Activated T-cell treated with anti-CD3 and anti-CD28 coated beads for 24 hours (primary cell): ENCODE measurements at regions not wholly inside any gene's neighbourhood (a gene's known extent, or its start where the extent isn't known, plus 50 kb on each side); places are given as distances from the start of the nearest gene placed in this dataset.
A peak's percentile ranks its signal among the peaks of the same experiment; 100 is the strongest.

Experiments
- DNase-seq: peaks from one replicate; pipeline ENCODE4 v3.0.0-alpha.2; 2020; ENCODE audit warnings: low read depth

DNA sequence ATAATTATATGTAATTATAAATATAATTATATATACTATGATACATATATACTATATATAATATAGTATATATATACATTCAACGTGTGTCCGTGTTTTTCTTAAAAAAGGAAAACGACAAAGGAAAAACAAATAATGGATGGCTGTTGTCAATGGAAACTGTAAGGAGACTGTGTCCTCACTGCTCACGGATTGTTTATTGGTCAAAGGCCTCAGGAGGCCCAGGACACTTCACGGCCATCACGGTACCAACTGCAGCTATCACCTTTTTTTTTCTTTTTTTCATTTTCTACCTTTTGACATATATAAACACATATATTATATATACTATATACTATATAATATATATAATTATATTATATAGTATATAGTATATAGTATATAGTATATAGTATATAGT is 113.4 kb downstream of the SPTSSA start:
- DNase-seq: no peak

DNA sequence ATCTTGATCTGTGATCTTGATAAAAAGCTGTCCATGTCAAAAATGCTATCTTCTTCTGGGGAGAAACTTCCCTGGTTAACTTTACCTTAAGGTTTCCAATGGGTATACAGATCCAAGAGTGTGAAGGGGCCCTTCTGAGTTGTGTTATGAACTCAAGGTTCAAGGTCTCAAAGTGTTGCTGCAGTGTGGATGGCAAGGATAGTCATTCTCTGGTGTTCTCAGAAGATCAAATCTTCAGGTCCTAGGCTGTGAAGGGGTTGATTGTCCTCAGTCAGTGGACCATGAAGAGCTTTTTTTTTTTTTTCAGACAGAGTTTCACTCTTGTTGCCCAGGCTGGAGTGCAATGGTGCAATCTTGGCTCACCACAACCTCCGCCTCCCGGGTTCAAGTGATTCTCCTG is 114.4 kb downstream of the SPTSSA start:
- no peak for DNase-seq

DNA sequence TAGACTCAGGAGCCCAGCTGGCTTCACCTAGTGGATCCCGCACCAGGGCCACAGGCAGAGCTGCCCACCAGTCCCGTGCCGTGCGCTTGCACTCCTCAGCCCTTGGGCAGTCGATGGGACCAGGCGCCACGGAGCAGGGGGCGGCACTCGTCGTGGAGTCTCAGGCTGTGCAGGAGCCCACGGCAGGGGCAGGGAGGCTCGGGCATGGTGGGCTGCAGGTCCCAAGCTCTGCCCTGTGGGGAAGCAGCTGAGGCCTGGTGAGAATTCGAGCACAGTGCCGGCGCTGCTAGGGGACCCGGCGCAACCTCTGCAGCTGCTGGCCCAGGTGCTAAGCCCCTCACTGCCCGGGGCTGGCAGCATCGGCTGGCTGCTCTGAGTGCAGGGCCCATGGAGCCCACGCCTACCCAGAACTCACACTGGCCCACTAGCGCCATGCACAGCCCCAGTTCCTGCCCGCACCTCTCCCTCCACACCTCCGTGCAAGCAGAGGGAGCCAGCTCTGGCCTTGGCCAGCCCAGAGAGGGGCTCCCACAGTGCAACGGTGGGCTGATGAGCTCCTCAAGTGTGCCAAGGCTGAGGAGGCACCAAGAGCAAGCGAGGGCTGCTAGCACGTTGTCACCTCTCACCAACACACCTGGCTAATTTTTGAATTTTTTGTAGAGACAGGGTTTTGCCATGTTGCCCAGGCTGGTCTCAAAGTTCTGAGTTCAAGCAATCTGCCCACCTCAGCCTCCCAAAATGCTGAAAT is 116.1 kb downstream of the SPTSSA start:
- DNase-seq: no peak

DNA sequence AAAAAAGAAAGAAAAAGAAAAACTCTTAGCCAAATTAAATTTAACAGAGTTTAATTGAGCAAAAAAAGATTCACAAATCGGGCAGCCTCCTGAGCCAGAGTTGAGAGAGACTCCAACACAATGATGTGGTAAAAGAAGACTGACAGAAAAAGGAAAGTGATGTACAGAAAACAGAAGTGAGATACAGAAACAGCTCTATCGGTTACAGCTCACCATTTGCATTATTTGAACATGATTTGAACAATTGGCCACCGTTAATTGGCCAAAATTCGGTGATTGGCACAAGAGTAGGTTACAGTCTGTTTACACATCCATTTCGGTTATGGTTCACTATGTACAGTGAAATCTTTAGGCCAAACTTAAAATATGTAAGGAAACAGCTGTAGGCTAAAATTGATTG is 117.7 kb downstream of the SPTSSA start:
- DNase-seq: no peak

DNA sequence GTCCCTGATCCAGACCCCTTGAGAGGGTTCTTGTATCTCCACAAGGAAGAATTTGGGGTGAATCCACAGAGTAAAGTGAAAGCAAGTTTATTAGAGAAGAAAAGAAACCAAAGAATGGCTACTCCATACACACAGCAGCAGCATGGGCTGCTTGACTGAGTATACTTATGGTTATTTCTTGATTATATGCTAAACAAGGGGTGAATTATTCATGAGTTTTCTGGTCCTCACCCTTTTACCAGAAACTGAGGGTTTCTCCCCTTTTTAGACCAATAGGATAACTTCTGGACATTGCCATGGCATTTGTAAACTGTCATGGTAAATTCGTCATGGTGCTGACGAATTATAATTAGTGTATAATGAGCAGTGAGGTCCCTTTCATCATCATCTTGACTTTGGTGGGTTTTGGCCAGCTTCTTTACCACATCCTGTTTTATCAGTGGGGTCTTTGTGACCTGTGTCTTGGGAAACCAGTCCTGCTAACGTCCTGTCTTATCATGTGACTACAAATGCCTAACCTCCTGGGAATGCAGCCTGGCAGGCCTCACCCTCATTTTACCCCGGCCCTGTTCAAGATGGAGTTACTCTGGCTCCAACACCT is 121.9 kb downstream of the SPTSSA start:
- DNase-seq: no peak

DNA sequence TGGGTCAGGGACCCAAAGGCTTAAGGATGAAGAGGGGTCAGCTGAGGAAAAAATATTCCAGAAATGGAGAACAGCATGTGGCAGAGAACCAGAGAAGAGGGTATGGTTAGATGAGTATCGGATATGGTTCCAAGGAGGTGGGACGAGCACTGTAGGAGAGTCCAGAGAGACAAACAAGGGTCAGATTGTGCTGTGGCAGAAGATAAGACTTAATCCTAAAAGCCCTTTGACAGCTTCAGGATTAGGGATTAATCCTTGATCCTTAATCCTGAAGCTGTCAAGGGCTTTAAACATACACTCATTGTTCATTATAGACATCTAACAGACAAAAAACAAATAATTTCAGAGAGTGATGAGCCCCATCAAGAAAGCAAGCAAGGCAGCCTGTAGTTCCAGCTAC is 124.0 kb downstream of the SPTSSA start:
- no peak for DNase-seq

DNA sequence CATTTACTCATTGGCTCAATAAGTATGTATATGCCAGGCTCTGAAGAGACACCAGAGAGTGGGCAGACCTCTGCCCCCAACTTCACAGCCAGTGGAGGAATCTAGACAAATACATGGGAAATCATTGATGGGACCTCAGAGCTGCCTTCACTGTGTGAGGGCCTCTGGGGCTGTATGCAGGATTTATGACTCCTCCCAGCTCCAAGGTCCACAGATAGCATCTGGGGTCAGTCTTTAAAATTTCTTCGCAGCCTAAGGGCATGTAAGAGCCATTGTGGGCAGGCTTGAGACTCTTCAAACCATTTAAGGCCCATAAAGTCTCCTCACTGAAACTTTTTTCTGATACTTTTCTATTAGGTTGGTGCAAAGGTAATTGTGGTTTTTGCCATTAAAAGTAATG is 125.5 kb downstream of the SPTSSA start:
- DNase-seq: no peak

DNA sequence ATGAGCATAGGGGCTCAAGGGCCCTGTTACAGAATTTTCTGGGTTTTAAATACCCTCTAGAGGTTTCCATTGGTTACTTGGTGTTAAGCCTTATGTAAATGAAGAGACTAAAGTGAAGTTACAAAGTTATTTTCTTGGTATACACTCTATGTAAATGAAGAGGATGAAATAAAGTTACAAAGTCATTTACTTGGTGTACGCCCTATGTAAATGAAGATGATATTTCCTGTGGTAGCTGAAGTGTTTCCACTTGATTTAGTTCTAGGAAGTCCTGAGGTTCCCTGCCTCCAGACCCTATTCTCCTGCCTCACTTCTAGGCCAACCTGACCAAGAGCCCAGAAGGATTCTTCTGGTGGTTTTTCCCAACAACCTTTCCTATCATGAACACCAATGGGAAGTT is 126.1 kb downstream of the SPTSSA start:
- no peak for DNase-seq

DNA sequence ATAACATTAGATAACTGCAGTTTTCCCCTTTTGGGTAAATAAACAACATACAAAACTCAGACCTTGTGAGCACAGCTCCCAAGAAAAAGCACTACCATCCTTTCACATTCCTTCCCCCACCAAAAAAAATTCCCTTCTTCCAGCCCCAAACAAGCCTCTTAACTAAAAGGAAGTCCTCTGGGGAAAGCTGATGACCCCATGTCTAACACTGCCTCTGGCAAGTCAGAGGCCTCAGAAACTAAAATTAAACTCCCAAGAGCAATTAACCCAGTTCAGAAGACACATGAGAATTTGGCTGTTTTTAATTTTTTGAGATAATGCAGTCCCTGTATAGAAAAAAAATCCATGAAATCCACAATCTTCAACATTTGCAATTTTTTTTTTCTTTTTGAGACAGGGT is 127.7 kb downstream of the SPTSSA start:
- DNase-seq: no peak

DNA sequence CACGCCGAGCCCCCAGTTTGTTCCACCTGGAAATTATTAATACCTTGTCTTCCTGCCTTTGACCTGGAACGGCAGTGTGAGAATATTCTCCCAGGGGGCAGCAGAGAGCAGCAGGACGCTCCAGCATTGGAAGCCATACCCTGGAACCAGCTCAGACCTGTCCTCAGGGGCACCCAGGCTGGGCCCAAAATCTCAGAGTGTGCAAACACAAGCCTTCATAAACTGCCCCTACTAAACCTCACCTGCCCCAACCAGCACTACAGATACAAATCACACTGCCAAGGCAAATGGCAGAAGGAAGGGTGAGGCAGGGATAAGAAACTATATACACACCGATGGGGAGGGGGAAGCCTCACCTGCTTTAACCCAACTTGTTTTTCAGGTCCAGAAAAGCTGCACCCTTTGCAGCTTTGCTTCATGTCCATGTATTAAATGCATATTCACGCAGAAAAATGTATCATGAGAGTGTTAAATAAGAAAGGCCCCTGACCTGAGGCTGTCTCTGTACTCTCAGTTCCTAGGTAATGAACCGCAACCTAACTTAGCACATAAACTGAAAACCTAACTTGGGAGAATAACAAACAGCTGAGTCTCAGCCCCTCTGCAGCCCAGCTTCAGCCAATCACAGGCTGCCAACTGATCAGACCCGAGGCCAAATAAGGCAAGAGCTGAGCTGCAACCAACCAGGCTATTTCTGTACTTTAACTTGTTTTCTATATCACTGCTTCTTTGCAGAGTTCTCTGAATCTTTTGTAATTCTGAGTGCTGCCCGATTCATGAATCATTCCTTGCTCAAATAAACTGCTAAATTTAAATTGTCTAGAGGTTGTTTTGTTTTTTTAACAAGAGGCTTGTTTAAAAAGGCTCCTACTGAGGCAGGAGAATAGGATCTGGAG is 130.1 kb downstream of the SPTSSA start:
- peak; percentile 35 for DNase-seq

DNA sequence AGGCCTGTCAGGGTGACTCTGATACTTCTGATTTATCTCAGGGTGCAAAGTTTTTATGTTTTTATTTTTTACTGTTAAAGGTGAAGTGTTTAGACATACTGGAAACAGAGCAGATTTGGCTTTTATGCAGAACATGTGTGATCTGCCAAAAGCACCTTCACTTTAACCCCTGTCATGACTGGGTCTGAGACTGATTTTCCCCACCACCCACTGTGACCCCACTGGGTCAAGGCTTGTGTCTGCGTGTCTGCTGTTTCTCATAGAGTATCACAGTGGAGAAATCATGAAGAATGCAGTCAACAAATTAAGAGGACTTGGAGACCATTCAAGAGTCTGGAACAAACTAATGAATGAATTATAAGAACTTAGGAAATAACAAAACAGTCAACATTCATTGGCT is 131.2 kb downstream of the SPTSSA start:
- no peak for DNase-seq

DNA sequence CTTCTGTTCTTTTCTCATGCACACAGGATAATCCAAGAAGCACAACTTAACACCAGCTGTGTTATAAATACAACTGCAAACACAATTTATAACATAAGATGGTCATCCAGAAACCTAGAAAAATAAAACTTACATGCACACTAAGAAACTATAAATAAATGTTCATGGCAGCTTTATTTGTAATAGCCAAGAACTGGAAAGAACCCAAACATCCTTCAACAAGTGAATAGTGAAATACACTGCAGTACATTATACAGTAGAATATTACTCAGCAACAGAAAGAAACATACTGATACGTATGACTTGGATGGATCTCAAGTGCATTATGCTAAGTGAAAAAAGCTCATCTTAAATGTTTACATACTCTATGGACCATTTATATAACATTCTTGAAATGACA is 132.7 kb downstream of the SPTSSA start:
- no peak for DNase-seq

DNA sequence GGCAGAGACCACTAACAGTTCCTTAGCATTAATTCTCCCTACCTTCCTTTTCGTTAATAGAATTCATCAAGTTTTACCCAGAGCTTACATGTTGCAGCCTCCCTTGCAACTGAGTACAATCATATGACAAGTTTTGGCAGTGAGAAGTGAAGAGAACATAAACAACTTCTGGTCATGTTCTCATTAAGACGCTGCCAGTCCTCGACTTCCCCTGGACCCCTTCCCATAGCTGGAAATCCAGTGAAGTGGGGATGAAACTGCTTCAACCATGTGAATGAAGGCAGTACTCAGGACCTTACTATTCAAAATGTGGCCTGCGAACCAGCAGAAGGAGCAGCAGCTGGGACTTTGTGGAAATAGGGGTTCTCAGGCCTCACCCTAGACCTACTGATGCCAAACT is 133.9 kb downstream of the SPTSSA start:
- no peak for DNase-seq

DNA sequence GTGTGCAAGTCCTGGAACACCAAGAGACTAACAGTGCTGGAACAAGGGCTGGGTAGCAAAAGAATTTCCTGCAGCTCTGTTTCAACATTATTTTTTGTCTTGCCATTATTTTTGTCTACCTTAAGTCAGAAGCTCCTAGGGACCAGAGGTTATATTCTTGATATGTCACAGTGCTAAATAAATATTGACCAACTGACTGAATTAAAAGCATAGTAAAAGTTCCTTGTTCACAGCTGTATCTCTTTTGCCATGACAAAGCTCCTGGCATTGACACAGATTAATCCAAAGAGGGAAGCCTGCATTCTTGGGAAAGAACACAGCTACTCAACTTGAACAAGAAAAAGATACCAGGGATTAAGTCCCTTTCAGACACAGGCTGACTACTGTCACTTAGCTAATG is 136.5 kb downstream of the SPTSSA start:
- DNase-seq: no peak

DNA sequence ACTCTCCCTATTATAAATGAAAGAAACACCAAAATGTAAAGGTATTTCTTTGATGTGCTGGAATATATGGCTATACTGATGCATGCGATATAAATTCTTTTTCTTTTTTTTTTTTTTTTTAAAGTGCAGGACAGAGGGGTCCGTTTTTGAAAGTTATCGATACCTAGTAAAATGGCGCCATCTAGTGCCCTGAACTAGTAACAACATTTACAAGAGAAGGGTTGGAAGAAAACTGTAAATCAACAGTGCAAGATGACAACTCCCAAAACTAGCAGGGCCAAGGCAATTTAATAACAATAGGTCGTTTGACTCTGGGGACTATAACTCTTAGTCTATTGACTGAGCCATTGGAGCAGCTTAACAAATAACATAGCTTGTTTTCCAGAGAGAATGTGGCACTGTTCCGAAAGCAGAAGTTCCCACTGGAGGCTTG is 137.7 kb downstream of the SPTSSA start:
- no peak for DNase-seq

DNA sequence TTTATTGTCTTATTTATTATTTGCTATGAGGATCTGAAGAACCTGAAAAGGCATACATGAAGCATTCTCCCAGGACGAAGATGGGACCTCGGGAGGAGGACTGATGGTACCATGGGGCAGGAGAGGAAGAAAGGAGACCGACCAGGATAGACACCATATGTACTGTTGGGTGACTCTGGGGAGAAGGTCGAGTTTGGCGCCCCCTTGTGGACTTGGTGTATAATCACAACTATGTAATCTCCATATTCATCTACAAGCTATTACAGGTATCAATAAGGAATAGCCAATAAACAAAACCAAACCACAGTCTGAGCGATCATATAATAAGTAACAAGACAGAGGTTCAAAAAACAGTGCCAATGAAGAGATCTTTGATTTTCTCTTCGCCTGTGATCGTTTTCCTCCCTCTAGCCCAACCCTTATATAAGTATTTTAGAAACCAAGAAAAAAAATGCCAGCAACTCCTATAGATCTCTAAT is 139.1 kb downstream of the SPTSSA start:
- DNase-seq: peak; percentile 55

DNA sequence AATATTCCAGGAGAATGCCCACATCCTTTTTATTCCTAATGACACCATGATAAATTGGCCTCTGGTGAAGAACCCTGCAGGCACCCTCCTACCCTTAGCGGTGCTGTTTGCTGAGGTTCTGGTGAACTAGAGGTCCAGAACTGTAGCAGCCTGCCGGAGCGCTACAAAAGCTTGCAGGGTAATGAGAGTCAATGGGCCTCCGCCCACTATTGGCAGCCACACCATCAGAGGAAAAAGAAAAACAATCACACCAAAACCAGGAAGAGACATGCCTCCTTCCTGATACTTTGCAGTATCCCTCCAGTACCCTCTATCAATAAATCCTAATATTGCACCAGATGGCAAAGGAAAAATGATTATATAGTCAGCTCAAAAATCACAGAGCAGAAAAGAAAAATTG is 142.9 kb downstream of the SPTSSA start:
- no peak for DNase-seq

DNA sequence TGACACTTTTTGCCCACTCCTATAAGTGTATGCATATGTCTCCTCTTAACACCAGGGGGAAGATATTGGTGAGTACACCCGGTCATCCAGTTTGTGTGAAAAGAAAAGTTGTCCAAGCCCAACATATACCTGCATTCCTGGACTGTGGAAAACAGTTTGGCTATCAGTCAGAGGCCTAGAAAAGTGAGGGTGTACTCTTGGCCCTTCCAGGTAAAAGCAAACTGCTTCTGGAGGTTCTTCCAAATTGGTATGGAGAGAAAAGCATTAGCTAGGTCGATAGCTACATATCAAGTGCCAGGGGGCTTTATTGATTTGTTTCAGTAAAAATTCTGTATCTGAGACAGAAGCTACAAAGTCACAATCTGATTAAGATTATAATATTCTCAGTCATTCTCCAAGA is 144.0 kb downstream of the SPTSSA start:
- DNase-seq: no peak

DNA sequence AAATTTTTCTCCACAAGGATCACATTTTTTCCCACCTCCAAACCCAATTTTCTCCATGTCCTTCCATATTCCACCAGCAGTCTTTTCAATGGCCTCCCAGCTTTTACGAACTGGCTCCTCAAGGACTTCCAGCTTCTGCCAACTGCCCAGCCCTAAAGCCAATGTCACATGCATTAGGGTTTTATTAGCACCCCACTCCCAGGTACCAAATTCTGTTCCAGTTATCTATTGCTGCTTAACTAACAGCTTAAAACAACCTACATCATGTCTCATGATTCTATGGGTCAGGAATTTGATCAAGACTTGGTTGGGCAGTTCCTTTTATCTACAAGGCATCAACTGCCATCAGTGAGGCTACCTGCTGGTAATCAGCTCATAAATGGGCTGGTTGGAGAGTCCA is 151.3 kb downstream of the SPTSSA start:
- DNase-seq: no peak

DNA sequence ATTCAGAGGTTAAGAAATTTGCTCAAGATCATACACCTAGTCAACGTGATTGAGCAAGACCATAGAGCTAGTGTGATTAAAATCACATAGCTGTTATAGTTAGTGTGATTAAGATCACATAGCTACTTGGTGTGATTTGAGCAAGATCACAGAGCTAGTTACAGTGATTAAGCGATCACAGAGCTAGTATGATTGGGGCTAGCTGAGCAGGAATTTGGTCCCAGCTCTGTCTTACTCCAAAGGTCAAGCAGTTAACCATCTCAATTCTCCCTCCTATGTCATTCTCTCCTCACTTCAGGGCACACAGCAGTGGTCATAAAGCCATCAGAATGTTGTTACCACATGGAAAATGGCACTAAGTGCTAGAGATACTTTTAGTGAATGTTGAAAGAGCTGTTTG is 158.2 kb downstream of the SPTSSA start:
- DNase-seq: no peak

DNA sequence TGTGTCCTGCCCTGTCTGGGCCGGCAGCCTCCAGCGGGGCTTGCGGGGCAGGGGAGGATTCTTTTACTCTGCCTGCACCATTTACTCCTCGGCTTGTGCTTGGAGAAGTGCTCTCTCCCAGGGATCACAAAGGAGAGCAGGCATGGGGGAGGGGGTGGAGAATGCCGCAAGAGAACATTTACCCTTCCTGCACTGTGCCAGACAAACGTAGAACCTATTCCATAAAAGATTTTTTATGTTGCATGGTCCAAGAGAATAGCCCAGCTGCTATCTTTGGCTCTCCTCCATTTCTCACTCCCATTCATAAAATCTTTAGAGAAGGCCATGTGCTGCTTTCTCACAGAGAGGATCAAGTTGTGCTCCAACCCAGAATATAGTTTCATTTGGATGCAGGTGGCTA is 159.4 kb downstream of the SPTSSA start:
- no peak for DNase-seq

DNA sequence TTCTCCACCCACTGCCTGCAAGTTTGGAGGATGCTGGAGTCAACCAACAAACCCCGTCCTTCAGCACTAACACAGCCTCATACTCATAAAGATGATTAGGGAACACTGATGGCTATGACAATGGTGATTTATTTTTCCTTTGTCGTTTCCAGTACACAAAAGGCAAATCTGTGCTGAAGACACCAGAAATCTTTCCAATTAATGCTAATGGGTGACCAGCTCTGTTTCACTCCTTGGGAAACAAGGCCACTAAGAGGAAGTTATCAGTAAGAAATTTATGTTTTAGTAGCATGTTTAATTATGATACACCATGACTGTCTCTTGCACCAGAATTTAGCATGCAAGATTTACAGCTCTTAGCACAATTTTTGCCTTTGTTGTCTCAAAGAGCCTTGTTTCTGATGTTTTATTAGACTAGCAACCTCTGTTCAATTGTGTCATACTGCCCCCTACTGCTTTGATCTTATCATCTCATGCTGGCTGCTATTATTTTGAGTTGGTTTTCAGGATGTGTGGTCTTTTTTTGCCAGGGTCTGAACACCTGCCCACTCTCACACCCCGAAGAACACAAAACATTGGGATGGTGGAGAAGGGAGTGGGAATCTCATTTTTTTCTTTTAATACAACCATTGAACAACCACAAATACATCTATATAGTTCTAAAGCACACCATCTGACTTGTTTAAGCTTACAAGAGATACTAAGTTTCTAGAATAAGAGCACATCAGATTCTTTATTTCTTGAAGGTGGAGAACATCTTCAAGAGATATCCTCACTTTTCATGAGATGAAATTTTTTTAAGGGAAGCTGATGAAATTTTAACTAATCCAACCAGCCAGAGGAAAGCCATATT is 160.9 kb downstream of the SPTSSA start:
- no peak for DNase-seq
